BJ (cell line): ENCODE measurements at regions not wholly inside any gene's neighbourhood (a gene's known extent, or its start where the extent isn't known, plus 50 kb on each side); places are given as distances from the start of the nearest gene placed in this dataset.

Experiments used
- CTCF ChIA-PET: fragments of 350-600 bp; formaldehyde crosslinking; extraction: SDS; loops from one replicate; lab custom pipeline; 2021; ENCODE audit warnings: antibody characterized with exemption, inconsistent platforms; lab: Yijun Ruan, JAX
- POLR2A ChIA-PET: fragments of 300-600 bp; sonication (Branson Sonifier 250); formaldehyde crosslinking; extraction: SDS; loops from one replicate; lab custom pipeline; 2021; ENCODE audit warnings: antibody characterized with exemption; lab: Charles Lee
- DNase-seq: peaks from one replicate; pipeline ENCODE4 v3.0.0-alpha.2; 2011; ENCODE audit warnings: low read depth
- H3K27me3 ChIP-seq: 2 replicates; pipeline ENCODE4 v1.6.0; 2011; ENCODE audit warnings: low read length; ENCODE audit not compliant: control insufficient read depth, insufficient read depth
- H3K36me3 ChIP-seq: 2 replicates; pipeline ENCODE4 v1.5.1; 2011; ENCODE audit warnings: low read length; ENCODE audit not compliant: control insufficient read depth, insufficient read depth
- H3K4me3 ChIP-seq: 2 replicates; pipeline ENCODE4 v1.5.1; 2011; ENCODE audit warnings: low read depth, mild to moderate bottlenecking, control low read depth, low read length
- CTCF ChIP-seq: IDR thresholded peaks from 2 replicates; pipeline ENCODE4 v1.5.1; 2011; ENCODE audit warnings: low read depth, mild to moderate bottlenecking, control low read depth, inconsistent platforms, low read length, moderate library complexity; ENCODE audit not compliant: insufficient read depth

DNA sequence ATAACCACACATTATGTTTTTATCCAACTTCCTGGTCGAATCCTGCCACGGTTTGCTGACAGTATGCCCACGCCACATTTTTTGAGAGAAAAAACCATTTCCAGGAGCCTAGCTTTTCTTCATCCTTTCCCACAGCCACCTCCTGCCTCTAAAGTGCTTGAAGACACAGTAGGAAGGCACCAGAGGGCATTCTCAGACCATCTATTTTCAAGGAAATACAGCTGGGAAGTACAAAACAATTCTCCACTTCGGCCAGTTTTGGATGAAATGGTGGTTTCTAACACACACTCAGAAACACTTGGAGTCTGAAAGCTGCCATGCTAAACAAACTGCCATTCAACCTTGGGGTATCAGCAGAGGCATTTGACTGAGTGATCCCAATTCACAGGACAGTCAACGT is 86.3 kb upstream of the RPS23 start:
- no peak overlapping the region for H3K4me3 ChIP-seq
- ChIA-PET CTCF (interaction anchor here (0.6 to 4.9 kb wide), 23 partner anchors 10 to 1202 kb away, joined by 3 to 22 read pairs (median 3); partner anchors contain the start of gene VCAN), POLR2A (interaction anchor here (0.5 kb wide), 1 partner anchor 928 kb away, joined by 8 read pairs; no protein-coding TSS in a partner anchor)
- peak; percentile 63 for TF ChIP-seq CTCF
- no peaks in the 10 kb centered on the region for H3K36me3 ChIP-seq
- DNase-seq = no peak
- H3K27me3 ChIP-seq = no peaks in the 10 kb centered on the region

GRCh38 chr5:82363524-82363923 is 85.4 kb upstream of the RPS23 start:
- DNase-seq = no peak
- no peaks in the 10 kb centered on the region for H3K27me3 ChIP-seq
- H3K4me3 ChIP-seq = no peak overlapping the region
- ChIA-PET POLR2A (no interaction called here), CTCF (interaction anchor here (0.6 kb wide), 1 partner anchor 131 kb away, joined by 3 read pairs; no protein-coding TSS in a partner anchor)
- no peaks in the 10 kb centered on the region for H3K36me3 ChIP-seq
- TF ChIP-seq CTCF = no peak

- TF ChIP-seq CTCF = no peak
Measured at GRCh38 chr5:82362636-82363035, 84.5 kb upstream of the RPS23 start.

DNA sequence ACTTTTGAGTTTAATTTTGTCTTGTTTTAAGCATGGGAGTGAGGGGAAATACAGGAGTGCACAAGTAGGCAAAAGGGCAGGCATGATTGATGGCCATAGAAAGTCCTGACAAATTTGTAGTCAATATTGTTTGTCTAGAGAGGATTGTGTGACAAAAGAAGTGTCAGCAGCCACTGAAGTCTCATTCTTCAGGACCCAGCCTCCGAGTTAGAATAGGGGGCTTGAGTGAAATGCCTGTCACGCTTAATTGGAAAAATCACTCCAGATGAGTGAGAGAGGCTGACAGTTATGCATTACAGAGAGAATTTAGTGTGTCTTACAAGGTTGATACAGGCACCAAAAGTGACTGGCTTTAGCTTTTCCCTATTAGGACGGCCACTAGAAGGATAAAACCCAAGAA is 81.9 kb upstream of the RPS23 start:
- Histone ChIP-seq H3K4me3 (no peak overlapping the region), H3K27me3 (no peaks in the 10 kb centered on the region), H3K36me3 (no peaks in the 10 kb centered on the region)
- TF ChIP-seq CTCF = no peak
- ChIA-PET CTCF (interaction anchor here (0.6 to 1.0 kb wide), 3 partner anchors 8 to 50 kb away, joined by 3 to 7 read pairs (median 3); no protein-coding TSS in a partner anchor), POLR2A (no interaction called here)
- DNase-seq = no peak

More at GRCh38 chr5:82362636-82363035, 84.5 kb upstream of the RPS23 start:
- DNase-seq = no peak
- H3K36me3 ChIP-seq = no peaks in the 10 kb centered on the region
- H3K4me3 ChIP-seq = no peak overlapping the region
- H3K27me3 ChIP-seq = no peaks in the 10 kb centered on the region
- POLR2A ChIA-PET = no interaction called here
- CTCF ChIA-PET = interaction anchor here (0.6 to 1.0 kb wide), 2 partner anchors 50 to 132 kb away, joined by 3 read pairs; no protein-coding TSS in a partner anchor

- no peak for DNase-seq
Measured at GRCh38 chr5:82359272-82359671, 81.1 kb upstream of the RPS23 start.

More at GRCh38 chr5:82359272-82359671, 81.1 kb upstream of the RPS23 start:
- ChIA-PET CTCF (interaction anchor here (0.9 to 2.4 kb wide), 6 partner anchors 8 to 47 kb away, joined by 3 to 7 read pairs (median 4); no protein-coding TSS in a partner anchor), POLR2A (no interaction called here)
- Histone ChIP-seq H3K36me3 (no peaks in the 10 kb centered on the region), H3K27me3 (no peaks in the 10 kb centered on the region), H3K4me3 (no peak overlapping the region)
- TF ChIP-seq CTCF = no peak
